ENCODE measurements at regions not wholly inside any gene's neighbourhood (a gene's known extent, or its start where the extent isn't known, plus 50 kb on each side); places are given as distances from the start of the nearest gene placed in this dataset.

DNA sequence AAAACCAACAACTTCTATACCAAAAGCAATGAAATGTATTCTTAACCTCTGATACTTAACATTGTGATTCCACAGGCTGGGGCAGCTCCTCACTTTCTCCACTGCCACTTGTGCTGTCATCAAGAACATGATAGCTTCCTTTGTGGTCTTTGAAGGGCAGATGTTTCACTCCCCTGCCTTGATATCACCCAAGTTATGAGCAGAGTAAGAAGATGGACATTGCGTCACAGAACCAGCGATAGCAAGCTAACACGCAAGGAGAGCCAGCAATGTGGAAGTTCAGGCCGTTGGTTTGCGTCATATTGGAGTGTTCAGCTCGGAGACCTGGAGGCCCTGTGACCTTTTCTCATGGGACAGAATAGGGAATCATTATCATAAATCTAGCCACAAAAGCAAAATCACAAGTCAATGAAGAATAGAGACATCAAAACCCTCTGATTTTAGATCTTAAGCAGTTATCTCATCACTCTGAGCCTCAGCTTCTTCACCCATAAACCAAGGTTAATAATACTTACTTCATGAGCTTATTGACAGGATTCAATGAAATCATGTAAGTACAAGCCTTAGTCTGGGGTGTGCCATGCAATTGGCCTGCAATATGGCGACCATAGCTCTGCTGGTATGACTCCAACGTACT lies 183.8 kb upstream of the THBS1 start:
- Histone ChIP-seq H3K4me2 (no peak overlapping the region), H3F3A (replicated peaks; ENCODE audit: insufficient read depth) (no peaks in the 10 kb centered on the region), H3K36me3 (replicated peaks in 1 of 2; ENCODE audit: control insufficient read depth in 1 of 2, insufficient read depth in 2 of 2, low read length in 1 of 2) (no peaks in the 10 kb centered on the region), H2AFZ (ENCODE audit: low read depth) (no peak overlapping the region), H3K4me3 (ENCODE audit: low read depth in 2 of 2, low read length in 1 of 2) (no peak overlapping the region), H3K9me3 (no peaks in the 10 kb centered on the region), H3K79me2 (ENCODE audit: insufficient read depth) (no peaks in the 10 kb centered on the region), H3K9ac (no peak overlapping the region), H4K20me1 (ENCODE audit: insufficient read depth) (no peaks in the 10 kb centered on the region), H3K9me2 (no peaks in the 10 kb centered on the region), H3K4me1 (ENCODE audit: control insufficient read depth in 1 of 2, insufficient read depth in 2 of 2, low read depth in 1 of 2, low read length in 1 of 2) (peaks cover 0 to 17% of the 10 kb centered on the region in 2 experiments; a peak in 2 of 4 replicates), H3K27ac (ENCODE audit: low read depth in 2 of 2, low read length in 1 of 2) (no peak overlapping the region), H3K27me3 (ENCODE audit: insufficient read depth) (no peaks in the 10 kb centered on the region)
- no peak for TF ChIP-seq NFIC (IDR thresholded peaks at IDR 0.05; ENCODE audit: borderline replicate concordance)
- TF ChIP-seq NRF1 (IDR thresholded peaks at IDR 0.05; ENCODE audit: low read depth, low read length): no peak
- TF ChIP-seq, protein P1, sequence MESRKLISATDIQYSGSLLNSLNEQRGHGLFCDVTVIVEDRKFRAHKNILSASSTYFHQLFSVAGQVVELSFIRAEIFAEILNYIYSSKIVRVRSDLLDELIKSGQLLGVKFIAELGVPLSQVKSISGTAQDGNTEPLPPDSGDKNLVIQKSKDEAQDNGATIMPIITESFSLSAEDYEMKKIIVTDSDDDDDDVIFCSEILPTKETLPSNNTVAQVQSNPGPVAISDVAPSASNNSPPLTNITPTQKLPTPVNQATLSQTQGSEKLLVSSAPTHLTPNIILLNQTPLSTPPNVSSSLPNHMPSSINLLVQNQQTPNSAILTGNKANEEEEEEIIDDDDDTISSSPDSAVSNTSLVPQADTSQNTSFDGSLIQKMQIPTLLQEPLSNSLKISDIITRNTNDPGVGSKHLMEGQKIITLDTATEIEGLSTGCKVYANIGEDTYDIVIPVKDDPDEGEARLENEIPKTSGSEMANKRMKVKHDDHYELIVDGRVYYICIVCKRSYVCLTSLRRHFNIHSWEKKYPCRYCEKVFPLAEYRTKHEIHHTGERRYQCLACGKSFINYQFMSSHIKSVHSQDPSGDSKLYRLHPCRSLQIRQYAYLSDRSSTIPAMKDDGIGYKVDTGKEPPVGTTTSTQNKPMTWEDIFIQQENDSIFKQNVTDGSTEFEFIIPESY (IDR thresholded peaks at IDR 0.05; ENCODE audit: borderline replicate concordance, low read depth): no peak
- TF ChIP-seq GATA2 (CRISPR knock-in tag; IDR thresholded peaks at IDR 0.05): no peak
- no peak for TF ChIP-seq YY1 (IDR thresholded peaks at IDR 0.05; ENCODE audit: low read depth)
- TF ChIP-seq, protein P2, sequence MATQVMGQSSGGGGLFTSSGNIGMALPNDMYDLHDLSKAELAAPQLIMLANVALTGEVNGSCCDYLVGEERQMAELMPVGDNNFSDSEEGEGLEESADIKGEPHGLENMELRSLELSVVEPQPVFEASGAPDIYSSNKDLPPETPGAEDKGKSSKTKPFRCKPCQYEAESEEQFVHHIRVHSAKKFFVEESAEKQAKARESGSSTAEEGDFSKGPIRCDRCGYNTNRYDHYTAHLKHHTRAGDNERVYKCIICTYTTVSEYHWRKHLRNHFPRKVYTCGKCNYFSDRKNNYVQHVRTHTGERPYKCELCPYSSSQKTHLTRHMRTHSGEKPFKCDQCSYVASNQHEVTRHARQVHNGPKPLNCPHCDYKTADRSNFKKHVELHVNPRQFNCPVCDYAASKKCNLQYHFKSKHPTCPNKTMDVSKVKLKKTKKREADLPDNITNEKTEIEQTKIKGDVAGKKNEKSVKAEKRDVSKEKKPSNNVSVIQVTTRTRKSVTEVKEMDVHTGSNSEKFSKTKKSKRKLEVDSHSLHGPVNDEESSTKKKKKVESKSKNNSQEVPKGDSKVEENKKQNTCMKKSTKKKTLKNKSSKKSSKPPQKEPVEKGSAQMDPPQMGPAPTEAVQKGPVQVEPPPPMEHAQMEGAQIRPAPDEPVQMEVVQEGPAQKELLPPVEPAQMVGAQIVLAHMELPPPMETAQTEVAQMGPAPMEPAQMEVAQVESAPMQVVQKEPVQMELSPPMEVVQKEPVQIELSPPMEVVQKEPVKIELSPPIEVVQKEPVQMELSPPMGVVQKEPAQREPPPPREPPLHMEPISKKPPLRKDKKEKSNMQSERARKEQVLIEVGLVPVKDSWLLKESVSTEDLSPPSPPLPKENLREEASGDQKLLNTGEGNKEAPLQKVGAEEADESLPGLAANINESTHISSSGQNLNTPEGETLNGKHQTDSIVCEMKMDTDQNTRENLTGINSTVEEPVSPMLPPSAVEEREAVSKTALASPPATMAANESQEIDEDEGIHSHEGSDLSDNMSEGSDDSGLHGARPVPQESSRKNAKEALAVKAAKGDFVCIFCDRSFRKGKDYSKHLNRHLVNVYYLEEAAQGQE (IDR thresholded peaks at IDR 0.05; ENCODE audit: low read depth, low read length): no peak
- TF ChIP-seq TCF12 (IDR thresholded peaks at IDR 0.05): no peak
- no peak for TF ChIP-seq SIN3A (IDR thresholded peaks at IDR 0.05; ENCODE audit: borderline replicate concordance, low read depth, low read length)
- no peak for TF ChIP-seq TEAD4 (IDR thresholded peaks at IDR 0.05; ENCODE audit: borderline replicate concordance, insufficient read depth)
- no peak for TF ChIP-seq FOXJ3 (CRISPR knock-in tag; IDR thresholded peaks at IDR 0.05)
- no peak for TF ChIP-seq RXRA (IDR thresholded peaks at IDR 0.05; ENCODE audit: borderline replicate concordance, low read depth)
- no peak for TF ChIP-seq GABPA (IDR thresholded peaks at IDR 0.05; ENCODE audit: low read depth)
- no peak for TF ChIP-seq EZH2phosphoT487 (IDR thresholded peaks at IDR 0.05; ENCODE audit: borderline replicate concordance, low read depth)
- TF ChIP-seq, protein P3, sequence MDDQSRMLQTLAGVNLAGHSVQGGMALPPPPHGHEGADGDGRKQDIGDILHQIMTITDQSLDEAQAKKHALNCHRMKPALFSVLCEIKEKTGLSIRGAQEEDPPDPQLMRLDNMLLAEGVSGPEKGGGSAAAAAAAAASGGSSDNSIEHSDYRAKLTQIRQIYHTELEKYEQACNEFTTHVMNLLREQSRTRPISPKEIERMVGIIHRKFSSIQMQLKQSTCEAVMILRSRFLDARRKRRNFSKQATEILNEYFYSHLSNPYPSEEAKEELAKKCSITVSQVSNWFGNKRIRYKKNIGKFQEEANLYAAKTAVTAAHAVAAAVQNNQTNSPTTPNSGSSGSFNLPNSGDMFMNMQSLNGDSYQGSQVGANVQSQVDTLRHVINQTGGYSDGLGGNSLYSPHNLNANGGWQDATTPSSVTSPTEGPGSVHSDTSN (IDR thresholded peaks at IDR 0.05): no peak
- ChIA-PET POLR2A (no interaction called here), CTCF (interaction anchor here (1.2 kb wide), 1 partner anchor 689 kb away, joined by 4 read pairs; no protein-coding TSS in a partner anchor)
- no peak for DNase-seq
- WGBS (ENCODE audit: low lambda C conversion rate): 89% methylated on average over 8 of the region's 8 CpGs

All from SK-N-SH (cell line).